ENCODE measurements at regions not wholly inside any gene's neighbourhood (a gene's known extent, or its start where the extent isn't known, plus 50 kb on each side); places are given as distances from the start of the nearest gene placed in this dataset.
"Not testable (repeated sequence)": the region's sequence is repeated elsewhere in the genome, so short reads cannot be mapped to it uniquely, and the experiment has no call there.

DNA sequence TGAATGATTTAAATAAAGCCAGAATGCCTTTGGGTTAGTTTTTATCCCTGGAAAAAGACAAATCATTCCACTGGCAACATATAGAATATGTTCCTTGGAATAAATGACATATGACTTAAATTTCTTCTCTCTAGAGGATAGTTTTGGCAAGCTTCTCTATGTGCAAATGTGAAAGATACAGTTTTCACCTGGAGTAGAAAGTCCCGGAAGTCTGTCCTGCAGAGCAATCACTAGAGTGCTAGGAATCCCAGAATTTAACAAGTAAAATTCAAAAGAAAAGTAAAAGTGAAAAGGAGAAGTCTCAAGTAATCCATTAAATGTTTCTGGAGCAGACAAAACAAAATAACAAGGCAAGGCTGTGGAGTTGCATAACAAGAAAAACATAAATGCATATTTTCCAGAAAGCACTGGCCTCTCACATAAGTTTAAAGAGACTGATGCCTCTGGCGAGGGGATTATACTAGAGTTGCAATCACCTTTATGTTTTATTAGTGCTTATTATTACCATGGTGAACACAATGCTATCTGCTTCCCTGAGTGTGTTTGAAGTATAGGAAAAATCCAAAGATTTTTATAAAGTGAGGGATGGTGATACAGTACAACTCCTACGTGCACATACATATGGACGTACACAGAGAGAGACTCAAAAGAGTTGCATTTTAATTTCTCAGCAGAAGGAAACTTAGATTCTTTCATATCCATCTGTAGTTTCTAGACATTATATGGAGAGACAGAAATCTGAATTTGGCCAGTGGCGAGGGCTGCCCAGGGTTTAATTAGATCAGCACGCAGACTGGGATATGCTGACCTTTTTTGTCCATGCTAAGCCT lies 188.3 kb upstream of the ANKRD55 start:
- no peak for DNase-seq (ENCODE audit: low spot score)

DNA sequence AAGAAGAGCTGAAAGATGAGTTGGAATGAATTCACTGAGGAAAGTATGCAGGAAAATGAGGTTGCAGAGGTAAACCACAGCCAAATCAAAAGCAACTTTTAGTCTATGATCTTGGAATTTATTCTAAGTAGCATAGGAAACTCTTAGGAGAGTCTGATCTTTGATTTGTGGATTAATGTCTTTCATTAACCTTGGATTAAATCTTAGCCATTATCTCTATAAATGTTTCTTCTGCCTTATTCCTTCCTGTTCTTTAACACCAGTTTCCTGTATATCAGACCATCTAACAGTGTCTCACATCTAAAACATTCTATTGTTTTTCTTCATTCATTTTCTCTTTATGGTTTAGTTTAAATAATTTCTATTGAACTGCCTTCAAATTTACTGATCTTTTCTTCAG lies 187.2 kb upstream of the ANKRD55 start:
- DNase-seq (ENCODE audit: low spot score) = no peak

GRCh38 chr5:56419667-56420066 lies 186.5 kb upstream of the ANKRD55 start:
- no peak for DNase-seq (ENCODE audit: low spot score)

GRCh38 chr5:56415356-56415765 lies 182.2 kb upstream of the ANKRD55 start:
- DNase-seq (ENCODE audit: low spot score) = no peak

DNA sequence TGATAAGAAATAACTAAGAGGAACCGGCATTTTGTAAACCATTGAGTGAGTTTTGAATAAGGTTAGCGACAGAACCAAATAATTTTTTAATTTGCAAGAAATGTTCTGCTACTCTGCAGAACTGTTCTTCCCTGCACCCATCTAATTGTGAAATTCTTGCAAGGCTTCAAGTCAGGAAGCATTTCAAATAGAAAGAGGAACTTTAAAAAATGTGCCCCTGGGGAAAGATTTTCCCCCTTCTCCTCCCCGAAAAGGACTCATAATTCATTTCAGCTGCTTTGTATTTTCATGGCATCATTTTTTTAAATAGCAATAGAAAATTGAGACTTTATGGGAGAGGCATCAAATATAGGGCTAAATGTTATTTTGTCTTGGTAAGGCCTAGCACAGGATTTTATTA lies 180.9 kb upstream of the ANKRD55 start:
- no peak for DNase-seq (ENCODE audit: low spot score)

- no peak for DNase-seq (ENCODE audit: low spot score)
Measured at GRCh38 chr5:56413546-56413945, 180.4 kb upstream of the ANKRD55 start.

GRCh38 chr5:56412601-56413379 lies 179.7 kb upstream of the ANKRD55 start:
- no peak for DNase-seq (ENCODE audit: low spot score)

DNA sequence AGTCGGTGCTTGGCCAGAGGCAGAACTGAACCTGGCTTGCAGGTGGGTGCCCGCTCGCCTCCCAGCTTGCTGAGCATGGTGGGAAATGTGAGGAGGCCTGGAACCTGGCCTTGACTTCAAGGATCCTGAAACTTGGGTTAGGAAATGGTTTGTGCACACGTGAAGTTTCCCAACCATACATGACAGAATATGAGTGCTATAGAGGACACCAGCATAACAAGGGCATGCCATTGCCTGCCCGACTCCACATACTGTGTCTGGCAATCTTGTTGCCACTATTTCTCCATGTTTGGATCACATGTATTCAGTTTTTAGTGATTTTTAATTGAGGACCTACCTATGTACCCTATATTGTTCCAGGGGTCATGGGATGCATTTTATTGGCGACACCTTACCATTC lies 177.6 kb upstream of the ANKRD55 start:
- DNase-seq (ENCODE audit: low spot score) = no peak

DNA sequence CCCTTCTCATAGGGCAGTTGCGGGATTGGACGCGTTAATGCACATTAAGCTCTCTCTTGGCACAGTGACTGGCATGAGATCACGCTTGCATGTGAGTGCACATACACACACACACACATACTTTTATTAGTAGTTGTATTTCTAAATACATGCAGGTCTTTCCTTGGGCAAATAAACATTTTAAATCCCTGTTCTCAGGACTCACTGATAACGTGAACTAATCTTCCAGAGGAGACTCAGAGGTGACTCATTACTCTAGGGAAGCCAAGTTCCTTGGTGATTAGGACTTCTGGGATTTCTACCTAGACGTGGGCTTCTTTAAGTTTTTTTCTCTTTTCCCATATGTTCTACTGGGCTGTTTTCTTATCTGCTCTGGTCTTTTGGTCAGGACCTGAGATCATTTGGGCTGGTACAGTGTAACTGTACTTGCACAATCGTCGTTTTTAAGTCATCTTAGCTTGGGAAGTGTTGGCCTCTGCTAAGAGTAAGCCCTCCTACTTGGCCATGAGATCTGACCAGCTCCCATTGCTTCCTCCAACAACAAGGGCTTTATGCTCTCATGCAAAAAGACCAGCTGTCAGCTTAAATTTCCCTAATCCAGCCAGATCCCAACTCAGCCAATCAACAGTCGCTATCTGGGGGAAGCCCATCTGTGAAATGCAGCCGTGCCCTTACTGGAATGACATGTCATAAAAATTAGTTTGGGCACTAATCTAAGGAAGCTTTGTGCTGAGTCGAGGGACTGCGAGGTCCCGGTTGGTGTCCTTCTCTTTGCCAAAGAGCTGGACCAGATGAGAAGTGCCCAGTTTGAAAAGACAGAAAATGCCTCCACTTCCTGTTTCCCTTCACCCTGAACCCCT lies 176.4 kb upstream of the ANKRD55 start:
- DNase-seq (ENCODE audit: low spot score) = no peak

GRCh38 chr5:56406838-56407237 lies 173.7 kb upstream of the ANKRD55 start:
- no peak for DNase-seq (ENCODE audit: low spot score)

- no peak for DNase-seq (ENCODE audit: low spot score)
Measured at GRCh38 chr5:56406221-56406620, 173.1 kb upstream of the ANKRD55 start.

GRCh38 chr5:56405116-56405908 lies 172.2 kb upstream of the ANKRD55 start:
- no peak for DNase-seq (ENCODE audit: low spot score)

- no peak for DNase-seq (ENCODE audit: low spot score)
Measured at GRCh38 chr5:56402266-56403220, 169.4 kb upstream of the ANKRD55 start.

DNA sequence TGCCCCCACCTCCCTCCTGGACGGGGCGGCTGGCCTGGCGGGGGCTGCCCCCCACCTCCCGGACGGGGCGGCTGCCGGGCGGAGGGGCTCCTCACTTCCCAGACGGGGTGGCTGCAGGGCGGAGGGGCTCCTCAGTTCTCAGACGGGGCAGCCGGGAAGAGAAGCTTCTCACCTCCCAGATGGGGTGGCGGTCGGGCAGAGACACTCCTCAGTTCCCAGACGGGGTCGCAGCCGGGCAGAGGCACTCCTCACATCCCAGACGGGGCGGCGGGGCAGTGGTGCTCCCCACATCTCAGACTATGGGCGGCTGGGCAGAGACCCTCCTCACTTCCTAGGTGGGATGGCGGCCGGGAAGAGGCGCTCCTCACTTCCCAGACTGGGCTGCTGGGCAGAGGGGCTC lies 164.7 kb upstream of the ANKRD55 start:
- DNase-seq (ENCODE audit: low spot score) = not testable (repeated sequence)

GRCh38 chr5:56396634-56397033 lies 163.5 kb upstream of the ANKRD55 start:
- no peak for DNase-seq (ENCODE audit: low spot score)

- no peak for DNase-seq (ENCODE audit: low spot score)
Measured at GRCh38 chr5:56389261-56389660, 156.1 kb upstream of the ANKRD55 start.

- no peak for DNase-seq (ENCODE audit: low spot score)
Measured at GRCh38 chr5:56388229-56388985, 155.3 kb upstream of the ANKRD55 start.

DNA sequence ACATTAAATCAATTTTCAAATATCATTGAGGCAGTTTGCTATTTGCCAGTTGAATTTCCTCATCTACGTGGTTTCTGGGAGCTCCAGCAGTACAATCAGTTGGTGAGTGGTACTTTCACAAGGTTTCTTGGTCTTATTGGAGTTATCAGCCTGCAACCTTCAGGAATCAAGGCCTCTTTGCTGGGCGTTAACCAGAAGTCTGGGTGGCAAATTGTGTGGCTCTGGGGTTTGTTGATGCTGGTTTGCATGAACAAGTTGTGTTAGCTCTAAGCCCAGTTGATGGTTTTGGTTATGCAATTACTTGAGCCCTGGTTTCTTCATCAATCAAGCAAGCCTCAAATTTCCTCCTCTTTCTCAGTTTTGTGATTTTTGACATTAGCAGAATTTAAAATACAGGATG lies 152.9 kb upstream of the ANKRD55 start:
- no peak for DNase-seq (ENCODE audit: low spot score)

GRCh38 chr5:56384186-56384585 lies 151.1 kb upstream of the ANKRD55 start:
- DNase-seq (ENCODE audit: low spot score) = no peak

GRCh38 chr5:56383761-56384160 lies 150.6 kb upstream of the ANKRD55 start:
- DNase-seq (ENCODE audit: low spot score) = no peak

All from HuH-7 (cell line).